ENCODE measurements at regions not wholly inside any gene's neighbourhood (a gene's known extent, or its start where the extent isn't known, plus 50 kb on each side); places are given as distances from the start of the nearest gene placed in this dataset.
"Not testable (repeated sequence)": the region's sequence is repeated elsewhere in the genome, so short reads cannot be mapped to it uniquely, and the experiment has no call there.

DNA sequence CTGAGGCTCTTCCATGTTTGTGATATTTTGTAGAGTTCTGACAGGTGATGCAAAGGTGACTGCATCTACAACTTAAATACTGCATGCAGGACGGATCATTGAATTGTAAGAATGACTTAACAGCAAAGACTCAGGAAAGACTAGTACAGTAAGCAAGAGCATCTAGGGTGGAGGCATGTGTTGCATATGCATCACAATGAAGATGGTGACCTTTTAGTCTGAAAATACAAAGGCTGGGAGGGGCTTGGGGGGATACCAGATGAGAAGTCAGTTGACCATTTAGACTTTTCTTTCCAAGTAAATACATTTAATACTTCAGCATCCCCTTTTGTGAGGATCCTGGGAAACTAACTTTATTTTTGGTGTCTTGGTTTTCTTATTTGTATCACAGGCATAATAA is 145.5 kb downstream of the NUF2 start:
- in situ Hi-C loops (cut with HindIII; ENCODE audit: low pct_ligation_motif_present, low pct_unique_long_range_greater_than_20kb, low sequenced_read_pairs): no loop called here
- DNase-seq: no peak

- in situ Hi-C loops (cut with HindIII; ENCODE audit: low pct_ligation_motif_present, low pct_unique_long_range_greater_than_20kb, low sequenced_read_pairs): no loop called here
- DNase-seq: peak; percentile 49
These were observed 150.3 kb downstream of the NUF2 start for GRCh38 chr1:163471779-163472650.

GRCh38 chr1:163472651-163473248 is 151.0 kb downstream of the NUF2 start:
- DNase-seq: no peak
- in situ Hi-C loops (cut with HindIII; ENCODE audit: low pct_ligation_motif_present, low pct_unique_long_range_greater_than_20kb, low sequenced_read_pairs): no loop called here

GRCh38 chr1:163477276-163477830 is 155.6 kb downstream of the NUF2 start:
- DNase-seq: no peak
- in situ Hi-C loops (cut with HindIII; ENCODE audit: low pct_ligation_motif_present, low pct_unique_long_range_greater_than_20kb, low sequenced_read_pairs): no loop called here

DNA sequence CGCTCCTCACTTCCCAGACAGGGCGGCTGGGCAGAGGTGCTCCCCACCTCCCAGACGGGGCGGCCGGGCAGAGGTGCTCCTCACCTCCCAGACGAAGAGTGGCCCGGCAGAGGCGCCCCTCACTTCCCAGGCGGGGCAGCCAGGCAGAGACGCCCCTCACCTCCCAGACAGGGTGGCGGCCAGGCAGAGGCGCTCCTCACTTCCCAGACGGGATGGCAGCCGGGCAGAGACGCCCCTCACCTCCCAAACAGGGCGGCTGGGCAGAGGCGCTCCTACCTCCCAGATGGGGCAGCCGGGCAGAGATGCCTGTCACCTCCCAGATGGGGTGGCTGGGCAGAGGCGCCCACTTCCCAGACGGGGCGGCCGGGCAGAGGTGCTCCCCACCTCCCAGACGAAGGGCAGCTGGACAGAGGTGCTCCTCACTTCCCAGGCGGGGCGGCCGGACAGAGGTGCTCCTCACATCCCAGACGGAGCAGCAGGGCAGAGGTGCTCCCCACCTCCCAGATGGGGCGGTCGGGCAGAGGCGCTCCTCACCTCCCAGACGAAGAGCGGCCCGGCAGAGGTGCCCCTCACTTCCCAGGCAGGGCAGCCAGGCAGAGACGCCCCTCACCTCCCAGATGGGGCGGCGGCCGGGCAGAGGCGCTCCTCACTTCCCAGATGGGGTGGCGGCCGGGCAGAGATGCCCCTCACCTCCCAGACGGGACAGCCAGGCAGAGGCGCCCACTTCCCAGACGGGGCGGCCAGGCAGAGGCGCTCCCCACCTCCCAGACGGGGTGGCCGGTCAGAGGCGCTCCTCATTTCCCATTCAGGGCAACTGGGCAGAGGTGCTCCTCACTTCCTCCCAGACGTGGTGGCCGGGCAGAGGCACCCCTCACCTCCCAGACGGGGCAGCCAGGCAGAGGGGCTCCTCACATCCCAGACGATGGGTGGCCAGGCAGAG is 176.9 kb downstream of the NUF2 start:
- in situ Hi-C loops (cut with HindIII; ENCODE audit: low pct_ligation_motif_present, low pct_unique_long_range_greater_than_20kb, low sequenced_read_pairs); DNase-seq: not testable (repeated sequence)

GRCh38 chr1:163504331-163504978 is 182.7 kb downstream of the NUF2 start:
- in situ Hi-C loops (cut with HindIII; ENCODE audit: low pct_ligation_motif_present, low pct_unique_long_range_greater_than_20kb, low sequenced_read_pairs): no loop called here
- no peak for DNase-seq

GRCh38 chr1:163509114-163509513 is 187.4 kb downstream of the NUF2 start:
- in situ Hi-C loops (cut with HindIII; ENCODE audit: low pct_ligation_motif_present, low pct_unique_long_range_greater_than_20kb, low sequenced_read_pairs): no loop called here
- no peak for DNase-seq

- no peak for DNase-seq
- in situ Hi-C loops (cut with HindIII; ENCODE audit: low pct_ligation_motif_present, low pct_unique_long_range_greater_than_20kb, low sequenced_read_pairs): no loop called here
These were observed 190.7 kb downstream of the NUF2 start for GRCh38 chr1:163512349-163512989.

- in situ Hi-C loops (cut with HindIII; ENCODE audit: low pct_ligation_motif_present, low pct_unique_long_range_greater_than_20kb, low sequenced_read_pairs): no loop called here
- no peak for DNase-seq
These were observed 201.7 kb downstream of the NUF2 start for GRCh38 chr1:163523375-163524029.

GRCh38 chr1:163528710-163529348 is 207.1 kb downstream of the NUF2 start:
- in situ Hi-C loops (cut with HindIII; ENCODE audit: low pct_ligation_motif_present, low pct_unique_long_range_greater_than_20kb, low sequenced_read_pairs): no loop called here
- DNase-seq: peak; percentile 41

DNA sequence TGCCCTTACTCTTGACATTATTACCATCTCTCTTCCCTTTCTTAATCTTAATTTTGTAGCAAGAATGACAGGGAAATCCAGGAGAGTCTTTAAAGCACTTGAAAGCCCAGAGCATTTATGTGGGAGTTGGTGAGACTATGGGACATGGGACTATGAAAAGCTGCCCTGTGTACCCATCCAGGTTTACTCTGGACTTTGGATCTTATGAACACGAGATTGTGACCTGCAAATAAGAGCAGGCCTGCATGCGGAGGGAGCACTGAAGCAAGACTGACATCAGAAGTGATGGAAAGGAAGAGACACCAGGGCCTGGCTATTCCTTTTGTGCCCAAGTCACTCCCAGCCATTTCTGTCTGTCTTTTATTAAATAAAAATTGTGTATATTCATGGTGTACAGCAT is 209.6 kb downstream of the NUF2 start:
- DNase-seq: no peak
- in situ Hi-C loops (cut with HindIII; ENCODE audit: low pct_ligation_motif_present, low pct_unique_long_range_greater_than_20kb, low sequenced_read_pairs): no loop called here

DNA sequence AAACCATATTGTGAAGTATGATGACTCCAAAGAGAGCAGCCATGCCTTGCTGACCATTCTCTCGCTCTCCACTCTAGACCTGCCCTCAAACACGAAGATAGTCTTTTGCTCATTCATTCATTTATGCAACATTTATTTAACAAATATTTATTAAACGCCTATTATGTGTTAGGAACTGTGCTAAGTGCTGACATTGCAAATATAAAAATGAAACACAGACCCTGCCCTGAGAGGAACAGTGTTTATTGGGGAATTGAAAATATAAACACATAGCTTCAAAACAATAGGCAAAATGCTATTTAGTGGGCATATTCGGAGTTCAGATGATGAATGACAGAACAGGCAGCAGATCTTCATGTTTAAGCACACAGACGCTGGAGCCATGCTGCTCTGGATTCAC is 213.6 kb downstream of the NUF2 start:
- in situ Hi-C loops (cut with HindIII; ENCODE audit: low pct_ligation_motif_present, low pct_unique_long_range_greater_than_20kb, low sequenced_read_pairs): no loop called here
- no peak for DNase-seq

GRCh38 chr1:163535807-163536206 is 214.1 kb downstream of the NUF2 start:
- peak; percentile 27 for DNase-seq
- in situ Hi-C loops (cut with HindIII; ENCODE audit: low pct_ligation_motif_present, low pct_unique_long_range_greater_than_20kb, low sequenced_read_pairs): no loop called here

- in situ Hi-C loops (cut with HindIII; ENCODE audit: low pct_ligation_motif_present, low pct_unique_long_range_greater_than_20kb, low sequenced_read_pairs): no loop called here
These were observed 216.1 kb downstream of the NUF2 start for GRCh38 chr1:163537809-163538208.

DNA sequence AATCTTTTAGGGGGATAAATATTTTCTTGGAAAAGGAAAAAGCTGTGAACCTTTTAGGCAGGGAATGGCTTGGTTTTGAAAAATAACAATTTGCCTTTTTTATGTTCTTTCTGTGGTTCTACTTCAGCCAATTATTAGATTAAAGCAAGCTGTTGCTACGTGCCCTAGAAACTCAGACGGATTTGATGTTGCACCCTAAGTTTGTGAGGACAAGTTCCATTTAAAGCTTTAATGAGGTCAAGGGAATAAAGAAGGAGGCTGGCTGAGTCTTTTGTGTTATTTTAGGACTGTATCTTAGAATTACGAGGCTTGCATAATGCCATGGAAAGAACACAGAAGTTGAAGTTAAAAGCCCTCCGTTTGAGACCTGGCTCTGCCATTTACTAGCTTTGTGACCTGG is 216.9 kb downstream of the NUF2 start:
- DNase-seq: no peak
- in situ Hi-C loops (cut with HindIII; ENCODE audit: low pct_ligation_motif_present, low pct_unique_long_range_greater_than_20kb, low sequenced_read_pairs): no loop called here

More at GRCh38 chr1:163537809-163538208, 216.1 kb downstream of the NUF2 start:
- no peak for DNase-seq

GRCh38 chr1:163540727-163541126 is 219.0 kb downstream of the NUF2 start:
- in situ Hi-C loops (cut with HindIII; ENCODE audit: low pct_ligation_motif_present, low pct_unique_long_range_greater_than_20kb, low sequenced_read_pairs): no loop called here
- no peak for DNase-seq

DNA sequence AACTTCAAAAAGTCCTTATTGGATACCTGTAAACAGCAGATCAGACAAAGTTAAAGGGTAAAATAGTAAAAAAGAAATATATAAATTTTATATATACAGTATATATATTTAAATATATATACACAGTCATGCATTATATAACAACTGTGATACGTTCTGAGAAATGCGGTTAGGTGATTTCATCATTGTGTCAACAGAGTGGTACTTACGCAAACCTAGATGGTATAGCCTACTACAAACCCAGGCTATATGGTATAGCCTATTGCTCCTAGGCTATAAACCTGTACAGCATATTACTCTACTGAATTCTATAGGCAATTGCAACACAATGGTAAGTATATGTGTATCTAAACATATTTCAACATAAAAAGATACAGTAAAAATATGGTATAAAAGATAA is 222.7 kb downstream of the NUF2 start:
- in situ Hi-C loops (cut with HindIII; ENCODE audit: low pct_ligation_motif_present, low pct_unique_long_range_greater_than_20kb, low sequenced_read_pairs): no loop called here
- DNase-seq: no peak
